Aorta (tissue), 5 donors: ENCODE measurements at regions not wholly inside any gene's neighbourhood (a gene's known extent, or its start where the extent isn't known, plus 50 kb on each side); places are given as distances from the start of the nearest gene placed in this dataset.

Experiments used
- ATAC-seq: fragments of 200-7000 bp; cut with Tn5 transposase; one replicate; pipeline ENCODE4 v1.9.1; 2022; ENCODE audit warnings: moderate library complexity; ENCODE audit not compliant: low FRiP score
- DNase-seq, 2 donors: peaks; one replicate each; pipeline ENCODE4 v3.0.0-alpha.2; 2020
- H3K27ac ChIP-seq, 2 donors: one replicate each; pipeline ENCODE4 v1.5.1; 2013; ENCODE audit warnings: low read length in 2 of 2, mild to moderate bottlenecking in 2 of 2, moderate library complexity in 2 of 2, control low read depth in 1 of 2, inconsistent platforms in 1 of 2, low read depth in 1 of 2
- H3K27me3 ChIP-seq, 2 donors: one replicate each; pipeline ENCODE4 v1.6.1; 2013; ENCODE audit warnings: control low read depth in 1 of 2, low read length in 1 of 2, mild to moderate bottlenecking in 1 of 2, moderate library complexity in 1 of 2; ENCODE audit not compliant: insufficient read depth in 2 of 2, control insufficient read depth in 1 of 2
- H3K36me3 ChIP-seq, 2 donors: one replicate each; pipeline ENCODE4 v1.6.1; 2013; ENCODE audit warnings: control low read depth in 1 of 2, low read length in 1 of 2, mild to moderate bottlenecking in 1 of 2; ENCODE audit not compliant: insufficient read depth in 2 of 2, control insufficient read depth in 1 of 2
- H3K4me1 ChIP-seq, 2 donors: one replicate each; pipeline ENCODE4 v1.6.1; 2013; ENCODE audit warnings: low read length in 2 of 2, control low read depth in 1 of 2, mild to moderate bottlenecking in 1 of 2, moderate library complexity in 1 of 2; ENCODE audit not compliant: insufficient read depth in 2 of 2, control insufficient read depth in 1 of 2
- H3K4me3 ChIP-seq, 2 donors: one replicate each; pipeline ENCODE4 v1.5.1; 2013; ENCODE audit warnings: low read length in 2 of 2, control low read depth in 1 of 2, mild to moderate bottlenecking in 1 of 2
- H3K9me3 ChIP-seq: one replicate; pipeline ENCODE4 v1.6.1; 2013; ENCODE audit warnings: mild to moderate bottlenecking, low read length; ENCODE audit not compliant: control insufficient read depth
- WGBS, 2 donors: extraction: QIAGEN DNeasy Blood & Tissue Kit; methylation state at CpG; one replicate each; pipeline ENCODE4 v1.1.7; 2013; 5-methylcytosine and 5-hydroxymethylcytosine counted together
- intact Hi-C, 2 donors: fragments of 100-400 bp; cut with DNase I; formaldehyde crosslinking; loops; one replicate each; pipeline versions ENCODE4 v1.14.2 to v1.15.0; 2022
- donor health status: healthy with polysubstance abuse.
- donor health status: Bipolar disorder and iron deficiency.
- donor health status: DM: no; HTN: no; CAD: no.
- donor health status: DM: no; HTN: no; CAD: no.
- donor health status: DM: yes; HTN: yes; CAD: no.

DNA sequence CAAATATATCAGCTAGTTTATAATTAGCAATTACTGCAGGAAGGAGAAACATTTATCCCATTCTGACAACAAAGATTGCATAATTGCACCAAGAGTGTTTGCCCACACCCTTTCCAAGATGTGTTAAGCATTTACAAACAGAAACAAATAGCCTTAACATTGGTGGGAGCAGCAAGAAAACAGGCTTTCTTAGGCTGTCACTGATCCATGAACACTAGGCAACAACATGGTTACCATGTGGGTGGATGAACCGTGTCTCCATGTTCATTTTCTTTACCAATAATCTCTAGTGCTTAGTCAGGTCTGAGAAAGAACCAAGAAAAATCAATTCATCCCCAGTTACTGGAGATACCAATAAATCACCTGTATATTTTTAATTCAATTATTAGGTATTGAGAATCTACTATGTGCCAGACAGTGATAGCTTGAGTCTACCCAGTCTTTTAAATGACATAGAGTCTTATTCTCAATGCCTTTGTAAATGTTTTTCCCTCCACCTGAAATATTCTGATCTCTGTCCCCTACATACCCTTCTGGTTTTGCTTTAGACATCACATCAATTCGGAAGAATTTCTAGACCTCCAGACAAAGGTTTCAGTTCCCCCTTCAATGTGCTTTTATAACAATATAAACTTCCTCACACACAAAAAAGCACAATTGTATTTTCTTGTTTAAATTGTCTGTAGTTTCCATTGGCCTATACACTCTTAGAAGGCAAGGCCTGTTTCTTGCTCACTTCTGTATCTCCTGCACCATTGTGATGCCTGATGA is 286.6 kb downstream of the PPP1R2C start:
- ATAC-seq, result no peak
- WGBS, 2 donors, result 82 to 92% methylated on average over 2 of the region's 2 CpGs
- H3K4me1 ChIP-seq, result no peaks in the 10 kb centered on the region
- intact Hi-C loops, result no loop called here
- H3K4me3 ChIP-seq, result no peak overlapping the region
- no peak for DNase-seq
- no peaks in the 10 kb centered on the region for H3K36me3 ChIP-seq
- H3K27me3 ChIP-seq, result no peaks in the 10 kb centered on the region
- no peaks in the 10 kb centered on the region for H3K9me3 ChIP-seq
- H3K27ac ChIP-seq, result no peak overlapping the region

DNA sequence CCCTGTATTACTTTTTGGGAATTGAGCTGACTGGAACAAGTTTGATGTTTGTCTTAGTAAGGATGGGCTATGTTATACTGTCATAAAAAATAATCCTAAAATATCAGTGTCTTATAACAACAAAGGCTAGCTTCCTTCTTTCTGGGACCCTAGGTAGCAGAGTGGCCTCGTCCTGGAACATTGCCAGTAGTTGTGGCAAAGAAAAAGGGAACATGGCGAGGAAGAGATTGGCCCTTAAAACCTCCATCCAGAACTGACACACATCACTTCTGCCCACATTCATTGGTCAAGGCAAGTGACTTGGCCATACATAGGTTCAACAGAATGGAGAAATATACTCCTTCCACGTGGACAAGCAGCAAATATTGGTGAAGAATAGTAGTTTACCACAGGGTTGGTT is 287.9 kb downstream of the PPP1R2C start:
- 54 to 83% methylated on average over 3 of the region's 3 CpGs for WGBS, 2 donors
- intact Hi-C loops, result no loop called here
- Histone ChIP-seq H3K27ac (no peak overlapping the region), H3K4me1 (no peaks in the 10 kb centered on the region), H3K9me3 (no peaks in the 10 kb centered on the region), H3K27me3 (no peaks in the 10 kb centered on the region), H3K36me3 (no peaks in the 10 kb centered on the region), H3K4me3 (no peak overlapping the region)
- DNase-seq, result no peak
- ATAC-seq, result no peak

DNA sequence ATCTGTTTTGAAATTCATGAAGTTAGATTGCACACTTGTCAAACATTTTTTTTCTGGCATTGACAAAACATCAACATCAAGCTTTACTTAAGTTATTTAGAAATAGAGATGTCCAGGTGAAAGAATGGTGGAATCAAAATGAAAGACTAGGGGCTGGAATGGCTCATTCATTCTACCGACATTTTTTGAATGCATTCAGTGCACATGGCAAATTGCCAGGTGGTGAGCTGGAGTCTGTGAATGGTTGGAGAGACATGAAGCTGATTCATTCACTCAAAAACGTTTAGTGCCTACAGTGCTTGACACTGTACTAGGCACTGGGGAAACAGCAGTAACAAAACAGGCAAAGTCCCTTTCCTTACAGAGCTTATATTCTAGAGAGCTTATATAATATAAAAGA is 292.4 kb downstream of the PPP1R2C start:
- 15 to 26% methylated on average over 2 of the region's 2 CpGs for WGBS, 2 donors
- ATAC-seq, result no peak
- no peaks in the 10 kb centered on the region for H3K27me3 ChIP-seq
- no peak overlapping the region for H3K27ac ChIP-seq
- DNase-seq, result no peak
- no peaks in the 10 kb centered on the region for H3K36me3 ChIP-seq
- no peaks in the 10 kb centered on the region for H3K4me1 ChIP-seq
- intact Hi-C loops, result no loop called here
- no peak overlapping the region for H3K4me3 ChIP-seq
- H3K9me3 ChIP-seq, result no peaks in the 10 kb centered on the region

DNA sequence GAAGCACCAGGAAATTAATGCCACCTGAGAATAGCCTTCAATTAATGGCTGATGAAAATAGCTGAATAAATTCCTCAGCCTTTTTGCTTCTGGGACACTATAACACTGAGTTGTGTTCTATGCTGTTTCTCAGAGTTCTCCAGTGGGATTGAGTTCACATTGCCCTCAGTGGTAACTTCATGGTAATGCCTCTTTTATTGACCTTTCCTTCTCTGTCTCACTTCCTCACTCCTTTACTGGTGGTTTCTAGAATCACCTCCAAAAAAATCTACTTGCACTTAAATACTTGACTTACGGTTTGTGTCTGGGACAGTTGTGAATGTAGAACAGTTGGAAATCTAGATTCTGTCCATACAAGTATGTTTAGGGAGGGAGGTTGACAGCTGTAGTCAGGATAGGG is 293.7 kb downstream of the PPP1R2C start:
- 98 to 100% methylated on average over 1 of the region's 1 CpG for WGBS, 2 donors
- H3K27ac ChIP-seq, result no peak overlapping the region
- intact Hi-C loops, result no loop called here

DNA sequence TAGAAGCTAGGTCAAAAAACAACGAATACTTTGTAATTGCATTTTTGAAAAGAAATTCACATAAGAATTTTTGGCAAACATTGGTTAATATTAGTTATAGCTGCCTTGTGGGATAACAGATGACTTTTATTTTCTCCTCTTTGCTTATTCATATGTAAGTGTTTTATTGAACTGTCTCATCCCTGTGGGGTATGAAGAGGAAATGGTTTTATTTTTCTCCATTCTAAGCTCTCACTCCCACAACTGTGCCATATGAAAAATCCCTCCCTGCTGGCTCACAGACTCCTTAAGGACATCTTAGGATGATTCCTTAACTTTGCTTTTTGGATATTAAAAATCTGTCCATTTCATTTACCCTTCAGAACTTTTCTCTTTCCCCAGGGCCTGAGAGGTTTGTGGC is 300.6 kb downstream of the PPP1R2C start:
- Histone ChIP-seq H3K4me3 (no peak overlapping the region), H3K27ac (no peak overlapping the region), H3K27me3 (no peaks in the 10 kb centered on the region), H3K4me1 (no peaks in the 10 kb centered on the region), H3K36me3 (no peaks in the 10 kb centered on the region), H3K9me3 (no peaks in the 10 kb centered on the region)
- ATAC-seq (no peak), DNase-seq (no peak)
- 69 to 85% methylated on average over 1 of the region's 1 CpG for WGBS, 2 donors
- intact Hi-C loops, result no loop called here

More for the DNA sequence above, 293.7 kb downstream of the PPP1R2C start:
- H3K4me3 ChIP-seq, result no peak overlapping the region
- no peak for DNase-seq
- H3K36me3 ChIP-seq, result no peaks in the 10 kb centered on the region
- H3K9me3 ChIP-seq, result no peaks in the 10 kb centered on the region
- ATAC-seq, result no peak
- no peaks in the 10 kb centered on the region for H3K27me3 ChIP-seq
- no peaks in the 10 kb centered on the region for H3K4me1 ChIP-seq

DNA sequence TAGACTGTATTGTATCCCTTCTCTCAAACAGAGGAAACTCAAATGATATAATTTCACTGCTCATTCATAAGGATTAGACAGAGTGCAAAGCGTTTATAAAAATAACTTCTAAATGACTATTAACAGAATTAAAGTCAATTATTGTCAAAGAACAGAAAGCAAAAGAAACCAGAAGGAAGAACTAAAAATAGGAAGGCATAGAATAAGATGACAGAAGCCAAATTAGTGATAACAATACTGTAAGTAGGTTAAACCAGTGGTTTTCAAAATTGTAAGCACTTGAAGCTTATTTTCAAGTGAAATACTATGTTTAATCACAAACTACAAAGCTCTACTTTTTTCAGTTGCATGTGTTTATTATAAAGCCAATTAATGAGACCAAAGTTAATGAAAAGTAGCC is 305.2 kb downstream of the PPP1R2C start:
- Histone ChIP-seq H3K36me3 (no peaks in the 10 kb centered on the region), H3K4me3 (no peak overlapping the region), H3K27ac (no peak overlapping the region), H3K27me3 (no peaks in the 10 kb centered on the region), H3K9me3 (no peaks in the 10 kb centered on the region), H3K4me1 (no peaks in the 10 kb centered on the region)
- intact Hi-C loops, result no loop called here
- DNase-seq, result no peak
- 53 to 68% methylated on average over 1 of the region's 1 CpG for WGBS, 2 donors
- ATAC-seq, result no peak

DNA sequence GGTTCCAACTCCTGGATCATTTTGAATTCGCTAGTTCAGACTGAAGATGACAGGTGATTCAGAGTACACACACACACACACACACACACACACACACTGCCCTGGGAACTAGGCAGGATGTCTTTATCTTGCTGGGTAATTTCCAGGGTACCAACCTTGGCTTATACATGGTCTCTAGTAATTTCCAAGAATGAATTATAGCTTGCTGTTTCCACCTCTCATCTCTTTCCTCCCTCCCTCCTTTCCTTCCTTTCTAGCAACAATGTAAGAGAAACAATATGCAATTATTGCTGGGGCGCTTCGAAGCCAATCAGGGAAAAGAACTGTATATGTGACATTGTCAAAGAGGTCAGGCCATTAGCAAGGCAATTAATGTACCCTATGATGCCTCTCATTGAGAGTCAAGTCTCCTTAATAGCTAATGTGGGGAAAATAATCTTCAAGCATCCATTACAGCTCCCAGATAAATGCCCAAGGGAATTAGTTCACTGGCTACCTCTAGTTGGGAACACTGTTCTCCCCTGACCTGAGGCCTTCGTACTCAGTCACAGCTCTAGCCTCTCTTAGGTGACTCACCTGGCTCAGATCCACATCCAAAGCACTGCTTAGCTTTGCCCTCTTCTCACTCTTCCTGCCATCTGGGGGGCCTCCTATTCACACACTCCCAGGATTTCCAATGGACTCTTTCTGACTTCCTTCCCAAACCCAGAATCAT is 311.5 kb downstream of the PPP1R2C start:
- Histone ChIP-seq H3K27ac (no peak overlapping the region), H3K4me1 (no peaks in the 10 kb centered on the region), H3K9me3 (no peaks in the 10 kb centered on the region), H3K27me3 (no peaks in the 10 kb centered on the region), H3K36me3 (no peaks in the 10 kb centered on the region), H3K4me3 (no peak overlapping the region)
- intact Hi-C loops, result no loop called here
- no peak for DNase-seq
- WGBS, 2 donors, result 79 to 92% methylated on average over 4 of the region's 4 CpGs
- no peak for ATAC-seq

DNA sequence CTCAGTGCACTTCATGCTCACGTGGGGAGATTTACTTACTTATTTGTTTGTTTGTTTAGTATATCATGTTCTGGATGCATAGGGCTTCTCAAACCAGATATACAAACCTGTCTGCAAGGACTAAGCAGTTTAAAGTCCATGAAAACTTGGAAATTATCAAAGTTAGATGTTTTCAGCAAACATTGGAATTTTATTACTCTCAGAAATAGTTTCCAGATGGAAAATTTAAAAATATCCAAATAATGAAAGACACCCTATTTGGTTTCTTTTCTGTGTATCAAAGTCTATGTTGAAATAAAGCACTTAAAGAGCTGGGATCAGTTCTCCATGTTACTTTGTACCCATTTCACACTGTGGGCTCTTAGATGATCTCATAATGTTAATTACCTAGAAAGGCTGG is 312.1 kb downstream of the PPP1R2C start:
- Histone ChIP-seq H3K4me3 (no peak overlapping the region), H3K4me1 (no peaks in the 10 kb centered on the region), H3K36me3 (no peaks in the 10 kb centered on the region), H3K9me3 (no peaks in the 10 kb centered on the region), H3K27ac (no peak overlapping the region), H3K27me3 (no peaks in the 10 kb centered on the region)
- intact Hi-C loops, result no loop called here
- ATAC-seq (no peak), DNase-seq (no peak)
- 64 to 94% methylated on average over 1 of the region's 1 CpG for WGBS, 2 donors
